T-helper 2 cell (primary cell): ENCODE measurements at regions not wholly inside any gene's neighbourhood (a gene's known extent, or its start where the extent isn't known, plus 50 kb on each side); places are given as distances from the start of the nearest gene placed in this dataset.

Source experiments
- DNase-seq, 5 experiments: peaks; one replicate each; pipeline versions ENCODE4 v3.0.0 to v3.0.0-alpha.2; 2012 to 2022

GRCh38 chr4:38313175-38313574, 350.8 kb upstream of the KLF3 start:
- no peak for DNase-seq

- DNase-seq = no peak
These were observed 349.9 kb upstream of the KLF3 start for GRCh38 chr4:38313999-38314561.

GRCh38 chr4:38314663-38315062, 349.3 kb upstream of the KLF3 start:
- DNase-seq = no peak

- DNase-seq = no peak
These were observed 348.7 kb upstream of the KLF3 start for GRCh38 chr4:38315286-38315685.

GRCh38 chr4:38316045-38316444, 348.0 kb upstream of the KLF3 start:
- no peak for DNase-seq

GRCh38 chr4:38317041-38317674, 346.8 kb upstream of the KLF3 start:
- DNase-seq = no peak

- DNase-seq = peak; percentile 31 to 91 (median 51)
These were observed 345.1 kb upstream of the KLF3 start for GRCh38 chr4:38318737-38319455.

- peak; percentile 67 to 92 (median 77) for DNase-seq
These were observed 344.3 kb upstream of the KLF3 start for GRCh38 chr4:38319456-38320342.

- DNase-seq = no peak
These were observed 343.7 kb upstream of the KLF3 start for GRCh38 chr4:38320343-38320695.

GRCh38 chr4:38320833-38321232, 343.2 kb upstream of the KLF3 start:
- peak in 1 of 5 experiments; percentile 62 for DNase-seq

GRCh38 chr4:38322714-38323113, 341.3 kb upstream of the KLF3 start:
- DNase-seq = no peak

GRCh38 chr4:38323141-38323641, 340.8 kb upstream of the KLF3 start:
- DNase-seq = peak in 1 of 5 experiments; percentile 56

GRCh38 chr4:38324861-38325628, 339.0 kb upstream of the KLF3 start:
- no peak for DNase-seq

- no peak for DNase-seq
These were observed 338.4 kb upstream of the KLF3 start for GRCh38 chr4:38325629-38325913.

GRCh38 chr4:38326499-38326898, 337.5 kb upstream of the KLF3 start:
- no peak for DNase-seq

GRCh38 chr4:38327174-38327573, 336.8 kb upstream of the KLF3 start:
- no peak for DNase-seq

- DNase-seq = peak in 1 of 5 experiments; percentile 68
These were observed 334.8 kb upstream of the KLF3 start for GRCh38 chr4:38328989-38329729.

- DNase-seq = no peak
These were observed 333.7 kb upstream of the KLF3 start for GRCh38 chr4:38330321-38330720.

- DNase-seq = no peak
These were observed 333.1 kb upstream of the KLF3 start for GRCh38 chr4:38330936-38331335.

GRCh38 chr4:38332699-38333098, 331.3 kb upstream of the KLF3 start:
- DNase-seq = no peak

GRCh38 chr4:38333219-38333618, 330.8 kb upstream of the KLF3 start:
- DNase-seq = no peak

GRCh38 chr4:38334791-38335190, 329.2 kb upstream of the KLF3 start:
- no peak for DNase-seq
